CD14-positive monocyte (primary cell): ENCODE measurements at regions not wholly inside any gene's neighbourhood (a gene's known extent, or its start where the extent isn't known, plus 50 kb on each side); places are given as distances from the start of the nearest gene placed in this dataset.

Source experiments
- DNase-seq, 3 donors: peaks; one replicate each; pipeline ENCODE4 v3.0.0-alpha.2; 2011 to 2022
- H2AFZ ChIP-seq: 2 replicates; pipeline ENCODE4 v1.6.0; 2012; ENCODE audit warnings: mild to moderate bottlenecking, low read depth, low read length, inconsistent platforms; ENCODE audit not compliant: insufficient read depth, poor library complexity, severe bottlenecking
- H3K27ac ChIP-seq, 2 donors: 1 replicate in 1 of 2; 2 replicates in 1 of 2; pipeline ENCODE4 v1.5.1; 2012 to 2013; ENCODE audit warnings: low read length in 2 of 2, control low read depth in 1 of 2, inconsistent platforms in 1 of 2, low read depth in 1 of 2, mild to moderate bottlenecking in 1 of 2
- H3K27me3 ChIP-seq, 2 donors: one replicate each; pipeline versions ENCODE4 v1.6.0 to v1.6.1; 2011 to 2013; ENCODE audit warnings: low read length in 2 of 2; ENCODE audit not compliant: control insufficient read depth in 2 of 2, insufficient read depth in 2 of 2
- H3K36me3 ChIP-seq, 2 donors: replicated peaks in 1 of 2; 1 replicate in 1 of 2; 2 replicates in 1 of 2; pipeline versions ENCODE4 v1.5.1 to v1.6.1; 2012 to 2013; ENCODE audit warnings: low read length in 2 of 2, control low read depth in 1 of 2, inconsistent platforms in 1 of 2, mild to moderate bottlenecking in 1 of 2; ENCODE audit not compliant: insufficient read depth in 2 of 2, control insufficient read depth in 1 of 2
- H3K4me1 ChIP-seq, 2 donors: 1 replicate in 1 of 2; 2 replicates in 1 of 2; pipeline versions ENCODE4 v1.5.1 to v1.6.1; 2012 to 2013; ENCODE audit warnings: low read length in 2 of 2, control low read depth in 1 of 2, inconsistent platforms in 1 of 2, mild to moderate bottlenecking in 1 of 2, moderate library complexity in 1 of 2; ENCODE audit not compliant: insufficient read depth in 2 of 2, control insufficient read depth in 1 of 2
- H3K4me2 ChIP-seq: replicated peaks from 2 replicates; pipeline ENCODE3; 2012; ENCODE audit warnings: low read length, moderate library complexity, mild to moderate bottlenecking; ENCODE audit not compliant: poor library complexity, severe bottlenecking; ENCODE audit errors: extremely low read depth
- H3K4me3 ChIP-seq, 3 experiments: fragments of 200-600 bp in 1 of 3; sonication (generic) in 1 of 3; replicated peaks in 1 of 3; 1 replicate in 2 of 3; 2 replicates in 1 of 3; pipeline ENCODE4 v1.5.1; 2011 to 2013; ENCODE audit warnings: low read length in 3 of 3, mild to moderate bottlenecking in 3 of 3, control low read depth in 2 of 3, low read depth in 2 of 3, inconsistent platforms in 1 of 3, moderate library complexity in 1 of 3
- H3K79me2 ChIP-seq: 2 replicates; pipeline ENCODE4 v1.6.0; 2012; ENCODE audit warnings: mild to moderate bottlenecking, control low read depth, inconsistent platforms, low read length, moderate library complexity; ENCODE audit not compliant: insufficient read depth
- H3K9ac ChIP-seq: 2 replicates; pipeline ENCODE4 v1.6.0; 2017; ENCODE audit warnings: low read length, mild to moderate bottlenecking; ENCODE audit not compliant: insufficient read depth, poor library complexity, severe bottlenecking
- H3K9me3 ChIP-seq, 2 donors: replicated peaks in 1 of 2; 1 replicate in 1 of 2; 2 replicates in 1 of 2; pipeline versions ENCODE4 v1.5.1 to v1.6.1; 2012 to 2013; ENCODE audit warnings: low read length in 2 of 2, control low read depth in 1 of 2; ENCODE audit not compliant: control insufficient read depth in 1 of 2, insufficient read depth in 1 of 2
- H4K20me1 ChIP-seq: 2 replicates; pipeline ENCODE4 v1.6.0; 2012; ENCODE audit warnings: mild to moderate bottlenecking, low read length, control low read depth, moderate library complexity; ENCODE audit not compliant: insufficient read depth
- H3K27ac Mint-ChIP-seq, 7 donors: one replicate each; pipeline ENCODE4 v1.8.0; 2020; ENCODE audit warnings: mild to moderate bottlenecking in 7 of 7, mixed read lengths in 7 of 7, moderate library complexity in 6 of 7, inconsistent platforms in 2 of 7
- H3K27me3 Mint-ChIP-seq, 3 donors: one replicate each; pipeline ENCODE4 v1.8.0; 2021 to 2022; ENCODE audit warnings: low read depth in 3 of 3, mild to moderate bottlenecking in 3 of 3, mixed read lengths in 3 of 3, moderate library complexity in 3 of 3, inconsistent platforms in 1 of 3
- H3K36me3 Mint-ChIP-seq, 2 donors: one replicate each; pipeline ENCODE4 v1.8.0; 2020; ENCODE audit warnings: mixed read lengths in 2 of 2, inconsistent platforms in 1 of 2, mild to moderate bottlenecking in 1 of 2
- H3K4me1 Mint-ChIP-seq: one replicate; pipeline ENCODE4 v1.8.0; 2020; ENCODE audit warnings: mild to moderate bottlenecking, mixed read lengths
- H3K4me3 Mint-ChIP-seq, 2 donors: one replicate each; pipeline ENCODE4 v1.8.0; 2020; ENCODE audit warnings: mild to moderate bottlenecking in 2 of 2, mixed read lengths in 2 of 2, moderate library complexity in 1 of 2
- H3K9me3 Mint-ChIP-seq, 7 donors: one replicate each; pipeline ENCODE4 v1.8.0; 2020 to 2022; ENCODE audit warnings: mixed read lengths in 7 of 7, mild to moderate bottlenecking in 6 of 7, moderate library complexity in 6 of 7, inconsistent platforms in 2 of 7
- WGBS: methylation state at CpG from one replicate; pipeline ENCODE4 v1.1.5; 2013; ENCODE audit warnings: missing lambda C conversion rate; ENCODE audit not compliant: insufficient coverage; 5-methylcytosine and 5-hydroxymethylcytosine counted together
- intact Hi-C, 2 donors: fragments of 100-400 bp; cut with micrococcal nuclease; formaldehyde crosslinking; loops; one replicate each; pipeline versions ENCODE4 v1.15.0 to v1.15.1; 2023
- TF ChIP-seq, protein P1 (sequence below): fragments of 200-600 bp; IDR thresholded peaks from one replicate; pipeline ENCODE4 v1.8.0; 2022; ENCODE audit warnings: antibody characterized with exemption, mild to moderate bottlenecking

GRCh38 chr1:216778737-216779136 lies 55.5 kb upstream of the ESRRG start:
- no peaks in the 10 kb centered on the region for H3K27me3 ChIP-seq
- H3K4me3 ChIP-seq = no peak overlapping the region
- H3K4me2 ChIP-seq = no peak overlapping the region
- H3K27ac ChIP-seq = no peak overlapping the region
- H3K4me3 Mint-ChIP-seq = no peak overlapping the region
- no peaks in the 10 kb centered on the region for H3K79me2 ChIP-seq
- H3K4me1 Mint-ChIP-seq = no peaks in the 10 kb centered on the region
- WGBS = no CpG with 5 or more reads among the region's 1 CpG
- no peaks in the 10 kb centered on the region for H3K4me1 ChIP-seq
- TF ChIP-seq, protein P1, sequence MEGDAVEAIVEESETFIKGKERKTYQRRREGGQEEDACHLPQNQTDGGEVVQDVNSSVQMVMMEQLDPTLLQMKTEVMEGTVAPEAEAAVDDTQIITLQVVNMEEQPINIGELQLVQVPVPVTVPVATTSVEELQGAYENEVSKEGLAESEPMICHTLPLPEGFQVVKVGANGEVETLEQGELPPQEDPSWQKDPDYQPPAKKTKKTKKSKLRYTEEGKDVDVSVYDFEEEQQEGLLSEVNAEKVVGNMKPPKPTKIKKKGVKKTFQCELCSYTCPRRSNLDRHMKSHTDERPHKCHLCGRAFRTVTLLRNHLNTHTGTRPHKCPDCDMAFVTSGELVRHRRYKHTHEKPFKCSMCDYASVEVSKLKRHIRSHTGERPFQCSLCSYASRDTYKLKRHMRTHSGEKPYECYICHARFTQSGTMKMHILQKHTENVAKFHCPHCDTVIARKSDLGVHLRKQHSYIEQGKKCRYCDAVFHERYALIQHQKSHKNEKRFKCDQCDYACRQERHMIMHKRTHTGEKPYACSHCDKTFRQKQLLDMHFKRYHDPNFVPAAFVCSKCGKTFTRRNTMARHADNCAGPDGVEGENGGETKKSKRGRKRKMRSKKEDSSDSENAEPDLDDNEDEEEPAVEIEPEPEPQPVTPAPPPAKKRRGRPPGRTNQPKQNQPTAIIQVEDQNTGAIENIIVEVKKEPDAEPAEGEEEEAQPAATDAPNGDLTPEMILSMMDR = no peak
- no peaks in the 10 kb centered on the region for H3K9me3 ChIP-seq
- peaks cover 0 to 5% (median 2%) of the 10 kb centered on the region in 7 donors for H3K9me3 Mint-ChIP-seq
- no peak overlapping the region for H3K9ac ChIP-seq
- intact Hi-C loops = no loop called here
- no peaks in the 10 kb centered on the region for H4K20me1 ChIP-seq
- no peak overlapping the region for H2AFZ ChIP-seq
- no peaks in the 10 kb centered on the region for H3K36me3 ChIP-seq
- DNase-seq = no peak
- no peak overlapping the region for H3K27ac Mint-ChIP-seq
- no peaks in the 10 kb centered on the region for H3K27me3 Mint-ChIP-seq
- H3K36me3 Mint-ChIP-seq = no peaks in the 10 kb centered on the region

GRCh38 chr1:216777148-216777547 lies 53.9 kb upstream of the ESRRG start:
- peaks cover 0 to 6% (median 2%) of the 10 kb centered on the region in 7 donors for H3K9me3 Mint-ChIP-seq
- no peak for DNase-seq
- H3K36me3 Mint-ChIP-seq = no peaks in the 10 kb centered on the region

More at GRCh38 chr1:216777148-216777547, 53.9 kb upstream of the ESRRG start:
- H3K4me3 ChIP-seq = no peak overlapping the region
- H3K79me2 ChIP-seq = no peaks in the 10 kb centered on the region
- no peak overlapping the region for H3K27ac Mint-ChIP-seq
- no peaks in the 10 kb centered on the region for H3K36me3 ChIP-seq
- intact Hi-C loops = no loop called here
- no peak overlapping the region for H3K4me2 ChIP-seq
- TF ChIP-seq, protein P1 = no peak
- no peaks in the 10 kb centered on the region for H4K20me1 ChIP-seq
- H3K27me3 Mint-ChIP-seq = no peaks in the 10 kb centered on the region
- H3K4me1 Mint-ChIP-seq = no peaks in the 10 kb centered on the region
- no peak overlapping the region for H3K27ac ChIP-seq
- H3K27me3 ChIP-seq = no peaks in the 10 kb centered on the region
- no peaks in the 10 kb centered on the region for H3K4me1 ChIP-seq
- WGBS = no CpG with 5 or more reads among the region's 5 CpGs
- H3K4me3 Mint-ChIP-seq = no peak overlapping the region
- no peaks in the 10 kb centered on the region for H3K9me3 ChIP-seq
- H3K9ac ChIP-seq = no peak overlapping the region
- no peak overlapping the region for H2AFZ ChIP-seq
